Gastrocnemius medialis (tissue), 4 donors: ENCODE measurements at regions not wholly inside any gene's neighbourhood (a gene's known extent, or its start where the extent isn't known, plus 50 kb on each side); places are given as distances from the start of the nearest gene placed in this dataset.

Experiments
- CTCF ChIP-seq, 5 experiments: fragments of 450-650 bp in 3 of 5; fragments of 200-600 bp in 2 of 5; sonication (generic) in 2 of 5; IDR thresholded peaks in 4 of 5; conservative IDR thresholded peaks in 1 of 5; 1 replicate in 4 of 5; 2 replicates in 1 of 5; pipeline ENCODE4 v1.5.1; 2016 to 2019; ENCODE audit warnings: antibody characterized with exemption in 5 of 5, mild to moderate bottlenecking in 3 of 5, moderate library complexity in 3 of 5
- POLR2A ChIP-seq, 2 donors: fragments of 450-650 bp; IDR thresholded peaks; one replicate each; pipeline ENCODE4 v1.6.1; 2017; ENCODE audit warnings: antibody characterized with exemption in 2 of 2, mild to moderate bottlenecking in 2 of 2, moderate library complexity in 2 of 2

GRCh38 chr10:57943701-57944100, 324.0 kb downstream of the IPMK start:
- TF ChIP-seq CTCF (IDR thresholded peaks at IDR 0.05 in 4 of 5, conservative IDR thresholded peaks at IDR 0.05 in 1 of 5) (no peak), POLR2A (IDR thresholded peaks at IDR 0.05) (no peak)
